GM23248 (cell line): ENCODE measurements at regions not wholly inside any gene's neighbourhood (a gene's known extent, or its start where the extent isn't known, plus 50 kb on each side); places are given as distances from the start of the nearest gene placed in this dataset.

Experiments used
- DNase-seq: peaks from one replicate; pipeline ENCODE4 v3.0.0-alpha.2; 2015
- H2AFZ ChIP-seq: fragments of 200-600 bp; sonication (generic); 2 replicates; pipeline ENCODE4 v1.6.1; 2016; ENCODE audit warnings: antibody characterized with exemption
- H3F3A ChIP-seq: fragments of 200-600 bp; sonication (generic); 2 replicates; pipeline ENCODE4 v1.6.1; 2016; ENCODE audit warnings: mild to moderate bottlenecking, antibody characterized with exemption, mixed run types; ENCODE audit not compliant: insufficient read depth
- H3K27ac ChIP-seq: fragments of 200-600 bp; sonication (generic); 2 replicates; pipeline ENCODE4 v1.5.1; 2016; ENCODE audit warnings: mild to moderate bottlenecking
- H3K27me3 ChIP-seq: fragments of 200-600 bp; sonication (generic); replicated peaks from 2 replicates; pipeline ENCODE4 v1.6.1; 2016; ENCODE audit warnings: mild to moderate bottlenecking; ENCODE audit not compliant: insufficient read depth
- H3K36me3 ChIP-seq: fragments of 200-600 bp; sonication (generic); 2 replicates; pipeline ENCODE4 v1.6.1; 2016; ENCODE audit warnings: low read depth, mild to moderate bottlenecking
- H3K4me1 ChIP-seq: fragments of 200-600 bp; sonication (generic); 2 replicates; pipeline ENCODE4 v1.6.1; 2016; ENCODE audit warnings: mild to moderate bottlenecking; ENCODE audit not compliant: insufficient read depth
- H3K4me2 ChIP-seq: fragments of 200-600 bp; sonication (generic); one replicate; pipeline ENCODE4 v1.6.1; 2016; ENCODE audit warnings: mild to moderate bottlenecking; ENCODE audit not compliant: unreplicated experiment
- H3K4me3 ChIP-seq: fragments of 200-600 bp; sonication (generic); 2 replicates; pipeline ENCODE4 v1.5.1; 2016; ENCODE audit warnings: mild to moderate bottlenecking
- H3K79me2 ChIP-seq: fragments of 200-600 bp; sonication (generic); 2 replicates; pipeline ENCODE4 v1.6.1; 2016; ENCODE audit warnings: mild to moderate bottlenecking; ENCODE audit not compliant: insufficient read depth
- H3K9ac ChIP-seq: fragments of 200-600 bp; sonication (generic); 2 replicates; pipeline ENCODE4 v1.6.1; 2016; ENCODE audit warnings: mild to moderate bottlenecking
- H3K9me2 ChIP-seq: fragments of 200-600 bp; sonication (generic); 2 replicates; pipeline ENCODE4 v1.6.1; 2016; ENCODE audit warnings: mixed run types, mild to moderate bottlenecking, moderate library complexity; ENCODE audit not compliant: insufficient read depth
- H3K9me3 ChIP-seq: fragments of 200-600 bp; sonication (generic); one replicate; pipeline ENCODE4 v1.6.1; 2017; ENCODE audit warnings: low read depth
- H4K20me1 ChIP-seq: fragments of 200-600 bp; sonication (generic); 2 replicates; pipeline ENCODE4 v1.6.0; 2016; ENCODE audit not compliant: insufficient read depth
- EZH2 ChIP-seq: fragments of 200-600 bp; sonication (generic); IDR thresholded peaks from 2 replicates; pipeline ENCODE4 v1.6.1; 2018; ENCODE audit warnings: antibody characterized with exemption, mild to moderate bottlenecking; ENCODE audit not compliant: insufficient read depth, poor library complexity, severe bottlenecking
- EZH2phosphoT487 ChIP-seq: fragments of 200-600 bp; sonication (generic); IDR thresholded peaks from 2 replicates; pipeline ENCODE4 v1.6.1; 2018; ENCODE audit warnings: antibody characterized with exemption, moderate library complexity, mild to moderate bottlenecking, low read depth; ENCODE audit not compliant: insufficient read depth
- WGBS, 2 experiments: methylation state at CpG; one replicate each; pipeline ENCODE4 v1.1.6; 2015 to 2017; ENCODE audit warnings: low lambda C conversion rate in 2 of 2, low coverage in 1 of 2; ENCODE audit errors: missing lambda C conversion rate in 2 of 2; 5-methylcytosine and 5-hydroxymethylcytosine counted together
- in situ Hi-C: fragments of 300-500 bp; cut with MboI; formaldehyde crosslinking; loops from 2 replicates; pipeline ENCODE4 v1.15.0; 2020

DNA sequence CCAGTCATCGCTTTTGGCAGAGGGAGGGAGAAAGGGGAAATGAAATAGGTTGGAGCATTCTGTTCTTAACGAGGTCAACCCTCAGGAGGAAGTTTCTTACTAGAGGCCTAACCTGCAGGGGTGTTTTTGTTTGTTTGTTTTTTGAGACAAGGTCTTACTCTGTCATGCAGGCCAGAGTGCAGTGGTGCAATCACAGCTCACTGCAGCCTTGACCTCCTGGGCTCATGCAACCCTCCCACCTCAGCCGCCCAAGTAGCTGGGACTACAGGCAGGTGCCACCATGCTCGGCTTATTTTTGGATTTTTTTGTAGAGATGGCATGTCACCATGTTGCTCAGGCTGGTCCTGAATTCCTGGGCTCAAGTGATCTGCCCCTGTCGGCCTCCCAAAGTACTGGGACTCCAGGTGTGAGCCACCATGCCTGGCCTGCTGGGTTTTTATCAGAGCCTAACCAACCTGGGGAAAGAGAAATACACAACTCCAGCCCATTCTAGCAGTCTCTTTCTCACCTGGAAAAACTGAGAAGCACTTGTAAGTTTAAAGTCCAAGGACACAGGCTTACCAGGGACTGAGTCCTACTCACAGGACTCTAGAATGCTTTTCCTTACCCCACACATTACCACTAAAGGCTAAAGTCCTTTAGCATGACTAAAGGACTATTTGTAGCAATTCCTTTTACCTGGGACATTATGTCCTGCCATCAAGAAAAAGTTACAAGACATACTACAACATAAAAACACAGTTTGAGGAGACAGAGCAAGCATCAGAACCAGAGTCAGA lies 101.0 kb upstream of the EGFR start:
- Histone ChIP-seq H4K20me1 (no peaks in the 10 kb centered on the region), H3K27ac (no peak overlapping the region), H3K9me2 (no peaks in the 10 kb centered on the region), H3K27me3 (no peaks in the 10 kb centered on the region), H3F3A (no peaks in the 10 kb centered on the region), H2AFZ (no peak overlapping the region), H3K9me3 (no peaks in the 10 kb centered on the region), H3K36me3 (no peaks in the 10 kb centered on the region), H3K9ac (no peak overlapping the region), H3K4me1 (peaks cover 14% of the 10 kb centered on the region; the same call in 1 of the 2 replicates), H3K4me3 (no peak overlapping the region), H3K4me2 (no peak overlapping the region), H3K79me2 (no peaks in the 10 kb centered on the region)
- no peak for DNase-seq
- in situ Hi-C loops, result no loop called here
- 79 to 85% methylated on average over 5 of the region's 5 CpGs for WGBS, 2 experiments
- TF ChIP-seq EZH2, result no peak

DNA sequence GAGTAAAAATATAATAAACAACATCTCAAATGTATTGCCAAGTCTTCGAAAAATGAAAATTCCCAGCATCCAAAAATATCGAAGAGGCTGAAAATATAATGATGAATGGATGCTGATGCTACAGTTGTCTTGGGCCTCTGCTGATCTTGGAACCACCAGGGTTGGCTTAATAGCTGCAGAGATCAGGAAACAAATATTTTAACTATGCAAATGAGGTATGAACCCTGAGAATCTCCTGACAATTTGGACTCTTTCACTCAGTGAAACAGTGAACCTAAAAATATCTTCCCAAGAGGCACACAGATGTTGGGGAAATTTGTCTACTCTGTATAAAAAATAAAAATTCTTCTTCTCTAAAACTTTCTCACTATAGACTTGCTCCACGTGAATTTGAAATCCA lies 97.7 kb upstream of the EGFR start:
- H3K4me3 ChIP-seq, result no peak overlapping the region
- peaks cover 14% of the 10 kb centered on the region; the same call in 1 of the 2 replicates for H3K4me1 ChIP-seq
- peak; percentile 8 for DNase-seq
- no peaks in the 10 kb centered on the region for H4K20me1 ChIP-seq
- peak overlapping the region; percentile 22; the same call in 1 of the 2 replicates for H2AFZ ChIP-seq
- H3F3A ChIP-seq, result no peaks in the 10 kb centered on the region
- H3K4me2 ChIP-seq, result no peak overlapping the region
- H3K9me2 ChIP-seq, result no peaks in the 10 kb centered on the region
- TF ChIP-seq EZH2phosphoT487 (no peak), EZH2 (no peak)
- no peak overlapping the region for H3K9ac ChIP-seq
- H3K79me2 ChIP-seq, result no peaks in the 10 kb centered on the region
- no peaks in the 10 kb centered on the region for H3K9me3 ChIP-seq
- in situ Hi-C loops, result no loop called here
- WGBS, 2 experiments, result 49 to 55% methylated on average over 3 of the region's 3 CpGs
- H3K27ac ChIP-seq, result no peak overlapping the region
- no peaks in the 10 kb centered on the region for H3K27me3 ChIP-seq
- H3K36me3 ChIP-seq, result no peaks in the 10 kb centered on the region

DNA sequence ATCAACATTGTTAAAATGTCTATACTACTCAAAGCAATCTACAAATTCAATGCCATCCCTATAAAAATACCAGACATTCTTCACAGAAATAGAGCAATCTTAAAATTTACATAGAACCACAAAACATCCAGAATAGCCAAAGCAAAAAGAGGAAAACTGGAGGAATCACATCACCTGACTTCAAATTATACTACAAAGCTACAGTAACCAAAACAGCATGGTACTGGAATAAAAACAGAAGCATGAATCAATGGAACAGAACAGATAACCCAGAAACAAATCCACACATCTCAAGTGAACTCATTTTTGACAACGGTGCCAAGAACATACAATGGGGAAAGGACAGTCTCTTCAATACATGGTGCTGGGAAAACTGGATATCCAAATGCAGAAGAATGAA lies 87.3 kb upstream of the EGFR start:
- H3K4me1 ChIP-seq, result peaks cover 7% of the 10 kb centered on the region
- no peaks in the 10 kb centered on the region for H3K9me2 ChIP-seq
- H3K4me3 ChIP-seq, result no peak overlapping the region
- H2AFZ ChIP-seq, result no peak overlapping the region
- TF ChIP-seq EZH2phosphoT487, result no peak
- H3K79me2 ChIP-seq, result no peaks in the 10 kb centered on the region
- no peaks in the 10 kb centered on the region for H3K36me3 ChIP-seq
- no peaks in the 10 kb centered on the region for H3K9me3 ChIP-seq
- in situ Hi-C loops, result no loop called here
- H3F3A ChIP-seq, result peaks cover 25% of the 10 kb centered on the region
- no peak for DNase-seq
- no peak overlapping the region for H3K27ac ChIP-seq
- H3K9ac ChIP-seq, result no peak overlapping the region
- WGBS, 2 experiments, result 97 to 100% methylated on average over 1 of the region's 1 CpG
- no peaks in the 10 kb centered on the region for H3K27me3 ChIP-seq
- H4K20me1 ChIP-seq, result no peaks in the 10 kb centered on the region
- H3K4me2 ChIP-seq, result no peak overlapping the region

DNA sequence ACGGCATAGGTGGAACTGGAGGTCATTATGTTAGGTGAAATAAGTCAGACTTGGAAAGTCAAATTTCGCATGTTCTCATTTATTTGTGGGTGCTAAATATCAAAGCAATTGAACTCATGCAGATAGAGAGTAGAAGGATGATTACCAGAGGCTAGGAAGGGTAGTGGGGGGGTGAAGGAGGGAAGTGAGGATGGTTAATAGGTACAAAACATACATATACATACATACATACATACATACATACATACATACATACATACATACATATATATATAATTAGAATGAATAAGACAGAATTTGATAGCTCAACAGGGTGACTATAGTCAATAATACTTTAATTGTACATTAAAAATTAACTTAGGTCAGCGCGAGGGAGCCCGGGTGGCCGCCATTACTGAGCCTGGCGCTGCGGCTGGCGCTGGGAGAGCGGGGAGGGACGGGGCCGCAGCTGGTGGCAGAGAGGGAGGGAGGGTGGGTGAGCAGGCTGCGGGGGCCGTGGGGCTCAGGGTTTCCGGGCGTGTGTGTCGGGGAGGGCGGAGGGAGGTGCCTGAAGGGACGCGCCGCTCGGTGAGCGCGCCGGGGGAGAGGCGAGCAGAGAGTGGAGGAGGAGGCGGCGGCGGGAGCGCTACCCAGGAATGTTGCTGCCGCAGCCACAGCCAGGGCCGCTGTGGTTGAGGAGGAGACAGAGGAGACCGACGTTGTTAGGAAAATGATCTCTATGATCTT lies 85.8 kb upstream of the EGFR start:
- no peak overlapping the region for H3K27ac ChIP-seq
- H4K20me1 ChIP-seq, result no peaks in the 10 kb centered on the region
- peak overlapping the region; percentile 71 for H3K4me3 ChIP-seq
- no peaks in the 10 kb centered on the region for H3K36me3 ChIP-seq
- WGBS, 2 experiments, result 9 to 11% methylated on average over 23 to 34 of the region's 34 CpGs
- no peak for TF ChIP-seq EZH2phosphoT487
- DNase-seq, result peak; percentile 83
- peaks cover 25% of the 10 kb centered on the region for H3F3A ChIP-seq
- in situ Hi-C loops, result no loop called here
- no peaks in the 10 kb centered on the region for H3K9me2 ChIP-seq
- H3K9ac ChIP-seq, result peak overlapping the region; percentile 55
- H3K4me1 ChIP-seq, result peaks cover 7% of the 10 kb centered on the region
- H3K27me3 ChIP-seq, result no peaks in the 10 kb centered on the region
- H3K79me2 ChIP-seq, result no peaks in the 10 kb centered on the region
- peak overlapping the region; percentile 69 for H3K4me2 ChIP-seq
- peak overlapping the region; percentile 78 for H2AFZ ChIP-seq
- H3K9me3 ChIP-seq, result no peaks in the 10 kb centered on the region
